Motor neuron (in vitro differentiated cells): ENCODE measurements at regions not wholly inside any gene's neighbourhood (a gene's known extent, or its start where the extent isn't known, plus 50 kb on each side); places are given as distances from the start of the nearest gene placed in this dataset.
"Not testable (repeated sequence)": the region's sequence is repeated elsewhere in the genome, so short reads cannot be mapped to it uniquely, and the experiment has no call there.

Experiments
- ATAC-seq, 8 experiments: fragments of 200-7000 bp; cut with Tn5 transposase; replicated peaks in 6 of 8; 2 replicates each; pipeline ENCODE4 v1.8.0; 2021; ENCODE audit warnings: mild to moderate bottlenecking in 8 of 8, moderate library complexity in 8 of 8
- H3K27ac ChIP-seq, 2 donors: fragments of 250-450 bp; sonication (Bioruptor Pico); 2 replicates each; pipeline ENCODE4 v1.9.0; 2021; ENCODE audit warnings: antibody characterized with exemption in 2 of 2, mild to moderate bottlenecking in 2 of 2, moderate library complexity in 1 of 2
- H3K4me1 ChIP-seq, 2 donors: fragments of 250-450 bp; sonication (Bioruptor Pico); replicated peaks in 1 of 2; 2 replicates each; pipeline ENCODE4 v1.6.1; 2021; ENCODE audit warnings: antibody characterized with exemption in 2 of 2, mild to moderate bottlenecking in 2 of 2, moderate library complexity in 1 of 2
- H3K4me3 ChIP-seq, 5 donors: fragments of 250-450 bp; sonication (Bioruptor Pico); 2 replicates each; pipeline ENCODE4 v1.9.0; 2021; ENCODE audit warnings: antibody characterized with exemption in 5 of 5, mild to moderate bottlenecking in 5 of 5, moderate library complexity in 4 of 5
- WGBS, 10 experiments: fragments of 450-650 bp; shearing (Covaris generic); methylation state at CpG; one replicate each; pipeline ENCODE4 v1.0.0; 2022; 5-methylcytosine and 5-hydroxymethylcytosine counted together
- in situ Hi-C, 9 experiments: fragments of 400-800 bp; cut with MboI; loops; one replicate each; pipeline ENCODE4 v1.15.0; 2021; ENCODE audit warnings: low sequenced_read_pairs in 9 of 9, low pct_unique_long_range_greater_than_20kb in 2 of 9; ENCODE audit not compliant: unreplicated experiment in 9 of 9

- H3K4me3 ChIP-seq, in situ Hi-C loops, H3K4me1 ChIP-seq, H3K27ac ChIP-seq, ATAC-seq: not testable (repeated sequence)
Measured at GRCh38 chr13:79173691-79174090, 232.4 kb downstream of the RBM26 start.

- H3K4me1 ChIP-seq, in situ Hi-C loops, ATAC-seq, H3K4me3 ChIP-seq, H3K27ac ChIP-seq: not testable (repeated sequence)
Measured at GRCh38 chr13:79172924-79173323, 233.1 kb downstream of the RBM26 start.

- no peak for ATAC-seq
- no peak overlapping the region for H3K27ac ChIP-seq
- no peak overlapping the region for H3K4me3 ChIP-seq
- no peaks in the 10 kb centered on the region for H3K4me1 ChIP-seq
- 0 to 100% (median 52%) methylated on average over 1 to 5 of the region's 6 CpGs for WGBS, 10 experiments
- in situ Hi-C loops: no loop called here
Measured at GRCh38 chr13:79171141-79172061, 234.7 kb downstream of the RBM26 start.

DNA sequence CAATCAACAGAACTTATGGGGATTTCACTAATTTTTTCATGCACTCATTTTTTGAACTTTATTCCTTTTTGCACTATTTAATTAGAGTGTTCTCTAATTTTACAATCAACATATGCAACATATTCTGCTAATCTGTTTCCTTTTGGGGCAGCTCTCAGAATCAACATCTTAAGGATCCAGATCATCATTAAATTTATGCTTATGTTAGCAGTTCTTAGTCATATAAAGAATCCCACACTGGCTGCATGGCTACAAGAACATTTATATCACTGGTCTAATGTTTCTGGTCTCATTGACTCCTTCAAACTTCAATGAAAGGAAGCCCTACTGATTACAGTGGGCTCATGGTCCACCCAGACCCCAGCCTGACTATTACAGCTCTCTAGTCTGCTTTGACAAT, 245.2 kb downstream of the RBM26 start:
- Histone ChIP-seq H3K4me1 (no peaks in the 10 kb centered on the region), H3K4me3 (no peak overlapping the region), H3K27ac (no peak overlapping the region)
- in situ Hi-C loops: no loop called here
- ATAC-seq: no peak

GRCh38 chr13:79155883-79156282, 250.2 kb downstream of the RBM26 start:
- in situ Hi-C loops: no loop called here
- no peaks in the 10 kb centered on the region for H3K4me1 ChIP-seq
- no peak overlapping the region for H3K27ac ChIP-seq
- 0 to 40% (median 8%) methylated on average over 2 of the region's 2 CpGs for WGBS, 10 experiments
- ATAC-seq: no peak
- no peak overlapping the region for H3K4me3 ChIP-seq

GRCh38 chr13:79149210-79149609, 256.8 kb downstream of the RBM26 start:
- no peaks in the 10 kb centered on the region for H3K4me1 ChIP-seq
- no peak for ATAC-seq
- no peak overlapping the region for H3K4me3 ChIP-seq
- no peak overlapping the region for H3K27ac ChIP-seq
- in situ Hi-C loops: no loop called here
- WGBS, 10 experiments: 0 to 100% (median 62%) methylated on average over 1 of the region's 1 CpG

- no peak for ATAC-seq
- 8 to 100% (median 71%) methylated on average over 1 to 3 of the region's 3 CpGs; no CpG with 5 or more reads in 2 of the 10 experiments for WGBS, 10 experiments
- Histone ChIP-seq H3K27ac (no peak overlapping the region), H3K4me3 (no peak overlapping the region), H3K4me1 (peaks cover 0 to 7% of the 10 kb centered on the region in 2 donors)
- in situ Hi-C loops: no loop called here
Measured at GRCh38 chr13:79141082-79141481, 265.0 kb downstream of the RBM26 start.

GRCh38 chr13:79128158-79128557, 277.9 kb downstream of the RBM26 start:
- Histone ChIP-seq H3K4me1 (no peaks in the 10 kb centered on the region), H3K4me3 (no peak overlapping the region), H3K27ac (no peak overlapping the region)
- no peak for ATAC-seq
- in situ Hi-C loops: no loop called here
- 0 to 100% (median 98%) methylated on average over 1 to 2 of the region's 2 CpGs; no CpG with 5 or more reads in 2 of the 10 experiments for WGBS, 10 experiments

DNA sequence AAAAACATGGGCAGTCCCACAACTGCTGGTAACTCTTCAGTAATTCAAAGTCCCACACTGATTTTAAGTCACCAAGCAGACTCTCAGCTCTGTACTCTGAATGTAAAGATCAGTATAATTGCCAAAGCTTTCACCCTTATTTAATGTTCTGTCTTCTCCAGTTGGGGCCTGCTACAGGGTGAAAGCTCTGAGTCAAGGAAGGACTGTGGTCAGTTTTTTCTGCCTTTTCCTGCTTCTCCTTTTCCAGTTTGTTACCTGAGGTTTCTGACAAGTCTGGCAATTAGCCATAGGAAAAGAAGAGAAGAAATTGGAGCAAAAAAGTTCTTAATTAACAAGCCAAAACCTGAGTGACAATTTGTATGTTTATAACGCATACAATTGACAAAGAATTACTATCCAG, 279.3 kb downstream of the RBM26 start:
- H3K27ac ChIP-seq: no peak overlapping the region
- 0 to 100% (median 82%) methylated on average over 1 of the region's 1 CpG for WGBS, 10 experiments
- no peaks in the 10 kb centered on the region for H3K4me1 ChIP-seq
- in situ Hi-C loops: no loop called here
- no peak overlapping the region for H3K4me3 ChIP-seq
- ATAC-seq: no peak

DNA sequence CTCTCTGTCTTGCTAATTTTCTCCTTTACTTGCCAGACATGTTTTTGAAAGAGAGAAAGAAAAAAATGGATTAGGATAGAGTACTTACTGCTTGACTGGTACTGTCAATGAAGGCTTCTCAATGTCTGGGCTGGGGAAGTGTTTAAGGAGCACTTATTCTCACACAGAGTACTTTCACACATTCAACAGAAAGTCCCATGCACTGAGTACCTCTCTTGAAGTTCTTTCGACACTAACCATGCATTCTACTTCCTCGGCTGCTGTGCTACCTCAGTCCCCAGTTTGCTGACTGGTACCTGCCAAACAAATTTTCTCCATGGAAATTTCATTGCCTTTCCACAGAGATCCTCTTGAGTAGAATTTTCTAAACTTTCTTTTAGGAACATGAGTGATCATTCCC, 281.9 kb downstream of the RBM26 start:
- WGBS, 10 experiments: 0 to 100% (median 84%) methylated on average over 1 to 2 of the region's 2 CpGs; no CpG with 5 or more reads in 2 of the 10 experiments
- no peak overlapping the region for H3K27ac ChIP-seq
- no peaks in the 10 kb centered on the region for H3K4me1 ChIP-seq
- ATAC-seq: no peak
- no peak overlapping the region for H3K4me3 ChIP-seq
- in situ Hi-C loops: no loop called here

- Histone ChIP-seq H3K27ac (no peak overlapping the region), H3K4me3 (no peak overlapping the region), H3K4me1 (no peaks in the 10 kb centered on the region)
- in situ Hi-C loops: no loop called here
- 0 to 86% (median 68%) methylated on average over 2 to 4 of the region's 4 CpGs for WGBS, 10 experiments
- ATAC-seq: no peak
Measured at GRCh38 chr13:79121286-79121685, 284.8 kb downstream of the RBM26 start.

DNA sequence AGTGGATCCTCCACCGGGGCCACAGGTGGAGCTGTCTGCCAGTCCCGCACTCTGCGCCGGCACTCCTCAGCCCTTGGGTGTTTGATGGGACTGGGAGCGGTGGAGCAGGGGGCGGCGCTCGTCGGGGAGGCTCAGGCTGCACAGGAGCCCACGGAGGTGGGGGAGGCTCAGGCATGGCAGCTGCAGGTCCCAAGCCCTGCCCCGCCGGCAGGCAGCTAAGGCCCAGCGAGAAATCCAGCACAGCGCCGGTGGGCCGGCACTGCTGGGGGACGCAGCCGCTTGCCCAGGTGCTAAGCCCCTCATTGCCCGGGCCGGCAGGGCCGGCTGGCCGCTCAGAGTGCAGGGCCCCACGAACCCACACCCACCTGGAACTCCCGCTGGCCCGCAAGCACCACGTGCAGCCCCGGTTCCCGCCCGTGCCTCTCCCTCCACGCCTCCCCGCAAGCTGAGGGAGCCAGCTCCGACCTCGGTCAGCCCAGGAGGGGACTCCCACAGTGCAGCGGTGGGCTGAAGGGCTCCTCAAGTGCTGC, 286.4 kb downstream of the RBM26 start:
- Histone ChIP-seq H3K4me1 (no peaks in the 10 kb centered on the region), H3K4me3 (no peak overlapping the region), H3K27ac (no peak overlapping the region)
- WGBS, 10 experiments: 0 to 70% methylated on average over 1 to 2 of the region's 34 CpGs; no CpG with 5 or more reads in 8 of the 10 experiments
- in situ Hi-C loops: no loop called here
- ATAC-seq: no peak

- in situ Hi-C loops: no loop called here
- Histone ChIP-seq H3K27ac (no peak overlapping the region), H3K4me1 (no peaks in the 10 kb centered on the region), H3K4me3 (no peak overlapping the region)
- no peak for ATAC-seq
Measured at GRCh38 chr13:79112016-79112415, 294.0 kb downstream of the RBM26 start.
